Pons (tissue), 1 donor: ENCODE measurements at regions not wholly inside any gene's neighbourhood (a gene's known extent, or its start where the extent isn't known, plus 50 kb on each side); places are given as distances from the start of the nearest gene placed in this dataset.
"Not testable (repeated sequence)": the region's sequence is repeated elsewhere in the genome, so short reads cannot be mapped to it uniquely, and the experiment has no call there.

ENCODE experiments used
- DNase-seq: peaks from one replicate; pipeline ENCODE4 v3.0.0-alpha.2; 2016; ENCODE audit warnings: low spot score

- no peak for DNase-seq
Observed at GRCh38 chr4:100633269-100633668, 115.4 kb upstream of the EMCN start.

GRCh38 chr4:100632163-100632562, 114.3 kb upstream of the EMCN start:
- no peak for DNase-seq

DNA sequence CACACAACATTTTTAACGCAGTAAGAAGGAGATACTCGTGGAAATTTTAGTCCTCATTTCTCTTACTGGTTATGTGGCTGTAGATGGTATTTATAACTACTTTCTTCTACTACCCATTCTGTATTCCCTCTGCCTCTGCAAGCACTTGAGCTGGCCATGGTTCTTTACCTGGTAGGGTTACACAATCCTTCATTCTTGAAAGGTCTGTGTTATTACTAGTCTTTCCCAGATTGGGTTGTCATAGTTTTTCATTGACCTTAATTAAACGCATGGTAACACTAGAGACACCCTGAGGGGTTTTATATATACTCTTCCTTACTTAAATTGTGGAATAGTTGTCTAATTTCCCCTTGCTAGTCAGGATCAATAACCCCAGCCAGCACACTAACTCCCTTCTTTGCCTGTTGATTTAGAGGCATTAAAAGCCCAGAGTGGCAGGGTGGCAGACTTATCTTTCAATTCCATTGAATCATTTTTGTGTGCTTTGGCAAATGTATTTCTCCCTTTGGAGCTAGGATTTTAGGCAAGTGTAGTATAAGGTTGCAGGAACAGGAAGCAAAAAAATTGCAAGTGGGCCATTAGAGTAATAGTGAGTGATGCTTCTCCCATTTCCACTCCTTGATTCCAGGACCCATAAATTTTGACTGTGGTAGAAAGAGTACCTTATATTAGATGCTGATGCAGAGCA, 113.6 kb upstream of the EMCN start:
- DNase-seq: no peak

GRCh38 chr4:100630341-100630740, 112.5 kb upstream of the EMCN start:
- no peak for DNase-seq

GRCh38 chr4:100609810-100610209, 92.0 kb upstream of the EMCN start:
- DNase-seq: no peak

GRCh38 chr4:100608651-100609050, 90.8 kb upstream of the EMCN start:
- not testable (repeated sequence) for DNase-seq

DNA sequence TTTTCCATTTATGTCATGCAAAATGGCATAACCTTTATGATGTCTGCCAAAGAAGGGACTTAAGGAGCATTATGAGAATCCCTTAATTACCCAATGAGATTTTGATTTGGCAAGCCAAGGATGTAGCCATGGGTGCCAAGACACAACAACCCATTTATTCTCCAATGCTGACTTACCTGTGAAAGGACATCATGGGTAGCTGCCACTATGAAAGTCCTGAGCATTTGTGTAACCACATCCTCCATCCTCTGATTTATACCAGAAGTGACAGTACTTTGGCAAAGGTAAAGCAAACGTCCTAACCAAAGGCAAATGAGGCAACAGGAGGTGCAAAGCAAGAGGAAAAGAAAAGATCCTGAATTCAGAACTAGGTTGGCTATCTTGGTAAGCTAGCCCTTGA, 87.3 kb upstream of the EMCN start:
- no peak for DNase-seq

GRCh38 chr4:100593935-100594334, 76.1 kb upstream of the EMCN start:
- no peak for DNase-seq

DNA sequence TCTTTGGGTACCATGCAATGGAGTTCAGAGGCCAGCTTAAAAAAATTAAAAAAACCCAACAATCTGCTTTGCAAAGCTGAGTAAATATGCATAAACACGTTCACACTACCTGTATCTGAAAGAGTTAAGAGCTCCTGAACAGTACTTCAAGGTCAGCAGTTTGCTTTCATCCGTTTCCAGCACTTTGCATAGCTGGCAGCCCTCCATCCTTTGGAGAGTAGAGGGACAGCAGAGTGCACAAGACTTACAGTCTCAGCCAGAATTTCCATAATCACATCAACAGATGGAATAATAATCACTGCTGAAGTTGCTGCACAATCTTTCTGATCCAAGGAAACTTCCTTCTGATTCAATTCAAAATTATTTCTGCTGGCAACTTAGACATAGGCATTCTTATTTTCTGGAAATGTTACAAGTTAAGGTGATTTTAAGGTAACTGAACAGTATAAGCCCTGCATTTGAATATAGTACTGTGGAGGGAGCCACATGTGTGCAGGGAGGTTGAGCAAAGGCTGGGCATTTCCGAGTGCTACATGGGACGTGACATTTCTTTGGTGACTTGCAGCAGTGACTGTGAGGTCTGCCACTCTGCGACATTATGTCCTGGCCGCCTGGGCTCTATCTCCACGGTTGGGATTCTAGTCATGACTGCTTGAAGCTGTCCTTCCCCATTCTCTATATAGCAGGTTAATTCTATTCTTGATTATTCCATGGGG, 73.5 kb upstream of the EMCN start:
- peak; percentile 22 for DNase-seq

GRCh38 chr4:100590325-100590724, 72.5 kb upstream of the EMCN start:
- DNase-seq: no peak

DNA sequence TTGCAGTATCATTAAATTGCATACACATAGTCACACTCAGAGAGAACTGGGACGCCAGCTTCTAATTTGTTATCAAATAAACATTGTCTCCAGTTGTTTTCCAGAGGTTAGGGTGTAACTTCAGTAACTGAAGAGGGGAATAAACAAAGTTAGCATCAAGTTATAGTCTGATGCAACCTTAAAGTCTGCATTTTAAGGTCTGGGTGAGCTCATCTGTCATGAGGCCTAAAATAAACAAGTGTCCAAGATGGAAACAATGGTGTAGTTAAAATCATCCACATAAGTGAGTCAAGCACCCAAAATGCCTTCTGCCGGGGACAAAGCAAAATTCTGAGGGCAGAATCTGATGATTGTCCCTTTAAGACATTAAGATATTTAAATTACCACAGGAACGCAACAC, 70.3 kb upstream of the EMCN start:
- no peak for DNase-seq

GRCh38 chr4:100582146-100582545, 64.3 kb upstream of the EMCN start:
- no peak for DNase-seq

GRCh38 chr4:100581337-100581736, 63.5 kb upstream of the EMCN start:
- no peak for DNase-seq

GRCh38 chr4:100576570-100576969, 58.7 kb upstream of the EMCN start:
- no peak for DNase-seq

- DNase-seq: peak; percentile 13
Observed at GRCh38 chr4:100574607-100575006, 56.8 kb upstream of the EMCN start.

DNA sequence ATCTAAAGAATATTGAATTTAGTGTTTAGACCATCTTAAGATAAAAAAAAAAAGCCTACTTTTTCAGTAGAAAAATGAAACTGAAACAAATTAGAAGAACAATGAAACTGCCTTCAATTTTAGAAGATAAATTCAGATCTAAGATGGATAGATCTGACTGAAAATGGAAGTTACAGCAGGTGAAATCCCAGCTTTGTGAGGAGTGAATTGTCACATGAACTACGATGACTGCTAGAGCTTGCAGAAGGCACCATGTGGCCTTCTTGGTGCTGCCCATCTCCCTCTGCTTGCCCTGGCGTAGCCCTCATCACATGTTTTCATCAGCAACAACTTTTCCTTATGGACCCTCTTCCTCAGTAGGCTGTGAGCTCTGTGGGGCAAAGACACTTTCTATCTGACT, 51.4 kb upstream of the EMCN start:
- DNase-seq: no peak
